Peyer's patch (tissue), 4 donors: ENCODE measurements at regions not wholly inside any gene's neighbourhood (a gene's known extent, or its start where the extent isn't known, plus 50 kb on each side); places are given as distances from the start of the nearest gene placed in this dataset.

Source experiments
- POLR2A ChIP-seq, 2 donors: fragments of 450-650 bp; IDR thresholded peaks; one replicate each; pipeline ENCODE4 v1.5.1; 2017; ENCODE audit warnings: antibody characterized with exemption in 2 of 2, mild to moderate bottlenecking in 2 of 2, moderate library complexity in 2 of 2
- TF ChIP-seq, protein P1 (sequence below), 6 experiments: fragments of 450-650 bp in 4 of 6; fragments of 200-600 bp in 2 of 6; sonication (generic) in 1 of 6; IDR thresholded peaks; one replicate each; pipeline ENCODE4 v1.5.1; 2017 to 2019; ENCODE audit warnings: antibody characterized with exemption in 6 of 6, mild to moderate bottlenecking in 3 of 6, moderate library complexity in 1 of 6

DNA sequence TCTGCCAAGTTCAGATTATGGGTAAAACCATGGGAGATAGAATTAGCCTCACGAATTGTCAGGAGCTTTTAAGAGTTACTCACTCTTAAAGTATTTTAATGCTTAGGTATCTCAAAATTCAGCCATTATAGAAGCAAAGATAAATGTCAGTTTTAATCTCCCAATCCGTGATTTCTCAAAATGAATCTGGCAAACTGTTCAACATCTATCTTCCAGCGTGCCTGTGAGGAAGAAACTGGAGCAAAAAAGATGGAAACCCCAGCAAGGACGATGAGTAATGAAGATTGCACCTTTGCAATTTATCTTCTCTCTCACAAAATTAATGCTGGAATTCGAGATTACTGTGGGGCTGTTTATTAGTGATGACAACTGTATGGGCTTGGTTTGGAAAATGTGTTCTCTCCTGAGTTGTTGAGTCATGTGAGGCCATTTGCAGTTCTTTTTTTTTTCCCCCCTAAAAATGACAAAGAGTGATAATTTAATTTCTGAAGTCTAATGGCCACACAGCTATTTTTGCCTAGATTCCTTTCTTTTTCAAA lies 70.5 kb downstream of the PYDC2 start:
- TF ChIP-seq, protein P1, sequence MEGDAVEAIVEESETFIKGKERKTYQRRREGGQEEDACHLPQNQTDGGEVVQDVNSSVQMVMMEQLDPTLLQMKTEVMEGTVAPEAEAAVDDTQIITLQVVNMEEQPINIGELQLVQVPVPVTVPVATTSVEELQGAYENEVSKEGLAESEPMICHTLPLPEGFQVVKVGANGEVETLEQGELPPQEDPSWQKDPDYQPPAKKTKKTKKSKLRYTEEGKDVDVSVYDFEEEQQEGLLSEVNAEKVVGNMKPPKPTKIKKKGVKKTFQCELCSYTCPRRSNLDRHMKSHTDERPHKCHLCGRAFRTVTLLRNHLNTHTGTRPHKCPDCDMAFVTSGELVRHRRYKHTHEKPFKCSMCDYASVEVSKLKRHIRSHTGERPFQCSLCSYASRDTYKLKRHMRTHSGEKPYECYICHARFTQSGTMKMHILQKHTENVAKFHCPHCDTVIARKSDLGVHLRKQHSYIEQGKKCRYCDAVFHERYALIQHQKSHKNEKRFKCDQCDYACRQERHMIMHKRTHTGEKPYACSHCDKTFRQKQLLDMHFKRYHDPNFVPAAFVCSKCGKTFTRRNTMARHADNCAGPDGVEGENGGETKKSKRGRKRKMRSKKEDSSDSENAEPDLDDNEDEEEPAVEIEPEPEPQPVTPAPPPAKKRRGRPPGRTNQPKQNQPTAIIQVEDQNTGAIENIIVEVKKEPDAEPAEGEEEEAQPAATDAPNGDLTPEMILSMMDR (IDR thresholded peaks at IDR 0.05) = no peak
- TF ChIP-seq POLR2A (IDR thresholded peaks at IDR 0.05) = no peak
